GM20000 (cell line): ENCODE measurements at regions not wholly inside any gene's neighbourhood (a gene's known extent, or its start where the extent isn't known, plus 50 kb on each side); places are given as distances from the start of the nearest gene placed in this dataset.

Source experiments
- DNase-seq: peaks from one replicate; pipeline ENCODE4 v3.0.0; 2012; ENCODE audit warnings: low spot score
- CTCF ChIP-seq: IDR thresholded peaks from 2 replicates; pipeline ENCODE4 v1.5.1; 2012; ENCODE audit warnings: mild to moderate bottlenecking, control low read depth; ENCODE audit errors: extremely low read depth, missing control alignments

GRCh38 chr4:32485956-32486355 is 1765.8 kb downstream of the PCDH7 start:
- no peak for TF ChIP-seq CTCF
- DNase-seq = no peak

GRCh38 chr4:32488690-32489089 is 1768.5 kb downstream of the PCDH7 start:
- no peak for DNase-seq
- no peak for TF ChIP-seq CTCF

- no peak for TF ChIP-seq CTCF
- DNase-seq = no peak
These were observed 1779.0 kb downstream of the PCDH7 start for GRCh38 chr4:32499171-32499570.

GRCh38 chr4:32503241-32503640 is 1783.1 kb downstream of the PCDH7 start:
- no peak for DNase-seq
- no peak for TF ChIP-seq CTCF

GRCh38 chr4:32506067-32506466 is 1785.9 kb downstream of the PCDH7 start:
- DNase-seq = no peak
- no peak for TF ChIP-seq CTCF

GRCh38 chr4:32519060-32519459 is 1798.9 kb downstream of the PCDH7 start:
- no peak for DNase-seq
- no peak for TF ChIP-seq CTCF

GRCh38 chr4:32525420-32525819 is 1805.3 kb downstream of the PCDH7 start:
- DNase-seq = no peak
- TF ChIP-seq CTCF = no peak
